IMR-90 (cell line): ENCODE measurements at regions not wholly inside any gene's neighbourhood (a gene's known extent, or its start where the extent isn't known, plus 50 kb on each side); places are given as distances from the start of the nearest gene placed in this dataset.

ENCODE experiments used
- ATAC-seq: fragments of 200-7000 bp; cut with Tn5 transposase; 2 replicates; pipeline ENCODE4 v1.9.1; 2020; ENCODE audit warnings: low read depth, mild to moderate bottlenecking, moderate library complexity
- BruUV-seq: library from RNA; stranded (reverse); fragments of 400-500 nt; replicated peaks from 2 replicates; lab custom pipeline; 2021; lab: Mats Ljungman, UMichigan
- CTCF ChIA-PET: fragments of 300-600 bp; formaldehyde crosslinking; extraction: SDS; loops from one replicate; lab custom pipeline; 2021; ENCODE audit warnings: antibody characterized with exemption; lab: Yijun Ruan, JAX
- POLR2A ChIA-PET: fragments of 300-600 bp; sonication (Branson Sonifier 250); formaldehyde crosslinking; loops from one replicate; lab custom pipeline; 2022; ENCODE audit warnings: antibody characterized with exemption; ENCODE audit not compliant: unreplicated experiment; lab: Charles Lee
- DNase-seq: peaks from one replicate; pipeline ENCODE4 v3.0.0; 2013
- H2AFZ ChIP-seq: replicated peaks from 2 replicates; pipeline ENCODE3; 2013; ENCODE audit warnings: low read length, mild to moderate bottlenecking; ENCODE audit not compliant: poor library complexity
- H2AK5ac ChIP-seq: 2 replicates; pipeline ENCODE4 v1.6.1; 2013; ENCODE audit warnings: low read depth, low read length, inconsistent platforms
- H2AK9ac ChIP-seq: replicated peaks from 2 replicates; pipeline ENCODE3; 2013; ENCODE audit warnings: mild to moderate bottlenecking, low read depth, low read length, moderate library complexity; ENCODE audit not compliant: poor library complexity
- H2BK120ac ChIP-seq: 2 replicates; pipeline ENCODE4 v1.6.1; 2013; ENCODE audit warnings: low read depth, low read length, inconsistent platforms
- H2BK15ac ChIP-seq: 3 replicates; pipeline ENCODE4 v1.6.1; 2013; ENCODE audit warnings: low read depth, low read length, inconsistent platforms
- H2BK20ac ChIP-seq: 2 replicates; pipeline ENCODE4 v1.6.1; 2013; ENCODE audit warnings: low read depth, mild to moderate bottlenecking, inconsistent platforms, low read length, moderate library complexity
- H2BK5ac ChIP-seq: 2 replicates; pipeline ENCODE4 v1.6.1; 2013; ENCODE audit warnings: mild to moderate bottlenecking, low read depth, low read length, inconsistent platforms; ENCODE audit not compliant: poor library complexity, severe bottlenecking
- H3K14ac ChIP-seq: replicated peaks from 2 replicates; pipeline ENCODE4 v1.6.1; 2013; ENCODE audit warnings: low read depth, low read length, inconsistent platforms
- H3K18ac ChIP-seq: 2 replicates; pipeline ENCODE4 v1.6.1; 2013; ENCODE audit warnings: low read depth, low read length, control low read depth
- H3K23ac ChIP-seq: 2 replicates; pipeline ENCODE4 v1.6.1; 2013; ENCODE audit warnings: low read depth, low read length, inconsistent platforms
- H3K27ac ChIP-seq: 2 replicates; pipeline ENCODE4 v1.5.1; 2013; ENCODE audit warnings: mild to moderate bottlenecking, control low read depth, low read length; ENCODE audit not compliant: insufficient read depth
- H3K27me3 ChIP-seq: 2 replicates; pipeline ENCODE4 v1.6.1; 2013; ENCODE audit warnings: low read length; ENCODE audit not compliant: control insufficient read depth, insufficient read depth
- H3K36me3 ChIP-seq: 2 replicates; pipeline ENCODE4 v1.6.1; 2013; ENCODE audit warnings: low read length, mixed read lengths; ENCODE audit not compliant: control insufficient read depth, insufficient read depth
- H3K4ac ChIP-seq: 2 replicates; pipeline ENCODE4 v1.6.1; 2013; ENCODE audit warnings: low read depth, low read length, inconsistent platforms
- H3K4me1 ChIP-seq: 2 replicates; pipeline ENCODE4 v1.6.1; 2013; ENCODE audit warnings: low read length, mixed read lengths; ENCODE audit not compliant: control insufficient read depth, insufficient read depth
- H3K4me2 ChIP-seq: 2 replicates; pipeline ENCODE4 v1.6.1; 2013; ENCODE audit warnings: low read depth, mild to moderate bottlenecking, control low read depth, low read length, moderate library complexity
- H3K4me3 ChIP-seq: 2 replicates; pipeline ENCODE4 v1.5.1; 2013; ENCODE audit warnings: low read depth, mild to moderate bottlenecking, control low read depth, low read length, moderate library complexity; ENCODE audit not compliant: insufficient read depth
- H3K56ac ChIP-seq: 2 replicates; pipeline ENCODE4 v1.6.1; 2013; ENCODE audit warnings: low read length, inconsistent platforms; ENCODE audit not compliant: insufficient read depth; ENCODE audit errors: extremely low read depth
- H3K79me1 ChIP-seq, 2 experiments: 2 replicates each; pipeline ENCODE4 v1.6.1; 2013; ENCODE audit warnings: low read length in 2 of 2, inconsistent platforms in 1 of 2, low read depth in 1 of 2
- H3K9ac ChIP-seq: 2 replicates; pipeline ENCODE4 v1.6.1; 2013; ENCODE audit warnings: low read depth, low read length, control low read depth
- H3K9me1 ChIP-seq: 2 replicates; pipeline ENCODE4 v1.6.1; 2013; ENCODE audit warnings: low read length, inconsistent platforms; ENCODE audit not compliant: insufficient read depth
- H3K9me3 ChIP-seq: 2 replicates; pipeline ENCODE4 v1.6.1; 2013; ENCODE audit warnings: low read length; ENCODE audit not compliant: control insufficient read depth, insufficient read depth
- H4K20me1 ChIP-seq: 2 replicates; pipeline ENCODE4 v1.6.1; 2013; ENCODE audit warnings: low read length, inconsistent platforms; ENCODE audit not compliant: insufficient read depth
- H4K5ac ChIP-seq: 2 replicates; pipeline ENCODE4 v1.6.1; 2013; ENCODE audit warnings: mild to moderate bottlenecking, low read depth, low read length, control low read depth
- H4K8ac ChIP-seq, 2 experiments: 2 replicates each; pipeline ENCODE4 v1.6.1; 2013; ENCODE audit warnings: low read depth in 2 of 2, low read length in 2 of 2, control low read depth in 1 of 2, inconsistent platforms in 1 of 2
- H4K91ac ChIP-seq: 2 replicates; pipeline ENCODE4 v1.6.1; 2013; ENCODE audit warnings: low read depth, low read length, inconsistent platforms; ENCODE audit not compliant: insufficient read depth
- CEBPB ChIP-seq: IDR thresholded peaks from 2 replicates; pipeline ENCODE4 v1.6.1; 2012; ENCODE audit warnings: low read depth, low read length, improper control_type of control experiment
- CHD1 ChIP-seq: IDR thresholded peaks from 2 replicates; pipeline ENCODE4 v1.6.1; 2012; ENCODE audit warnings: low read depth, low read length, improper control_type of control experiment
- ELK1 ChIP-seq: fragments of 150-350 bp; IDR thresholded peaks from 2 replicates; pipeline ENCODE4 v1.6.1; 2016; ENCODE audit warnings: low read depth, mild to moderate bottlenecking, low read length, moderate library complexity, borderline replicate concordance
- MAFK ChIP-seq: IDR thresholded peaks from 2 replicates; pipeline ENCODE4 v1.6.1; 2012; ENCODE audit warnings: low read depth, low read length, improper control_type of control experiment
- MAZ ChIP-seq: IDR thresholded peaks from 2 replicates; pipeline ENCODE4 v1.6.1; 2012; ENCODE audit warnings: low read depth, mild to moderate bottlenecking, low read length, improper control_type of control experiment, moderate library complexity, borderline replicate concordance
- MXI1 ChIP-seq: IDR thresholded peaks from 2 replicates; pipeline ENCODE4 v1.6.1; 2012; ENCODE audit warnings: low read depth, mild to moderate bottlenecking, low read length, moderate library complexity, borderline replicate concordance
- RCOR1 ChIP-seq: IDR thresholded peaks from 2 replicates; pipeline ENCODE4 v1.6.1; 2012; ENCODE audit warnings: mild to moderate bottlenecking, low read length, improper control_type of control experiment; ENCODE audit not compliant: insufficient replicate concordance
- SMC3 ChIP-seq: fragments of 150-350 bp; IDR thresholded peaks from 2 replicates; pipeline ENCODE4 v1.6.1; 2016; ENCODE audit warnings: low read depth, mild to moderate bottlenecking, antibody characterized with exemption, low read length, moderate library complexity
- WGBS, 2 experiments: methylation state at CpG; one replicate each; pipeline versions ENCODE4 v1.1.5 to v1.1.7; 2013; ENCODE audit warnings: missing lambda C conversion rate in 2 of 2; ENCODE audit not compliant: insufficient read length in 1 of 2; ENCODE audit errors: extremely low coverage in 2 of 2; 5-methylcytosine and 5-hydroxymethylcytosine counted together
- dilution Hi-C: fragments of 300-500 bp; cut with HindIII; formaldehyde crosslinking; loops from one replicate; pipeline ENCODE4 v1.14.3; 2018; ENCODE audit warnings: low sequenced_read_pairs; ENCODE audit not compliant: unreplicated experiment
- in situ Hi-C: fragments of 300-500 bp; cut with MboI; formaldehyde crosslinking; loops from 3 replicates; pipeline ENCODE4 v1.14.3; 2019; ENCODE audit warnings: low sequenced_read_pairs, inconsistent platforms, mixed read lengths
- intact Hi-C: fragments of 100-400 bp; cut with micrococcal nuclease; formaldehyde crosslinking; loops from 2 replicates; pipeline ENCODE4 v1.10.0; 2022

GRCh38 chr1:57578099-57578498, 154.2 kb upstream of the DAB1 start:
- ATAC-seq (no peak), DNase-seq (no peak)
- Histone ChIP-seq H3K9me1 (no peaks in the 10 kb centered on the region), H3K79me1 (no peaks in the 10 kb centered on the region), H3K27me3 (no peaks in the 10 kb centered on the region; the same call in 1 of the 2 replicates), H2BK5ac (no peak overlapping the region), H2BK15ac (no peak overlapping the region), H4K5ac (no peak overlapping the region), H3K36me3 (no peaks in the 10 kb centered on the region), H3K23ac (no peak overlapping the region), H3K56ac (no peak overlapping the region), H3K4me2 (no peak overlapping the region), H2BK20ac (no peak overlapping the region), H2AFZ (no peak overlapping the region), H4K91ac (no peak overlapping the region), H3K4me1 (no peaks in the 10 kb centered on the region), H3K4me3 (no peak overlapping the region), H4K20me1 (no peaks in the 10 kb centered on the region), H2AK5ac (no peak overlapping the region), H4K8ac (no peak overlapping the region), H3K14ac (no peak overlapping the region), H3K9ac (no peak overlapping the region), H2BK120ac (no peak overlapping the region), H3K4ac (no peak overlapping the region), H3K18ac (no peak overlapping the region), H3K27ac (no peak overlapping the region), H2AK9ac (no peak overlapping the region), H3K9me3 (no peaks in the 10 kb centered on the region)
- TF ChIP-seq ELK1 (no peak), RCOR1 (no peak), CEBPB (no peak), SMC3 (no peak), MAZ (no peak), MAFK (no peak), MXI1 (no peak), CHD1 (no peak)
- dilution Hi-C loops (no loop called here), intact Hi-C loops (no loop called here), in situ Hi-C loops (no loop called here)
- WGBS, 2 experiments: no CpG with 5 or more reads among the region's 2 CpGs
- CTCF ChIA-PET: interaction anchor here (1.2 kb wide), 1 partner anchor 41 kb away, joined by 3 read pairs; no protein-coding TSS in a partner anchor
- POLR2A ChIA-PET: no interaction called here
- BruUV-seq: no TSS peak
